Neural progenitor cell (in vitro differentiated cells): ENCODE measurements at regions not wholly inside any gene's neighbourhood (a gene's known extent, or its start where the extent isn't known, plus 50 kb on each side); places are given as distances from the start of the nearest gene placed in this dataset.

Experiments used
- DNase-seq: peaks from one replicate; pipeline ENCODE4 v3.0.0-alpha.2; 2016; ENCODE audit warnings: low spot score
- H2AFZ ChIP-seq: fragments of 200-600 bp; sonication (generic); replicated peaks from 2 replicates; pipeline ENCODE4 v1.6.1; 2016; ENCODE audit warnings: antibody characterized with exemption
- H3F3A ChIP-seq: fragments of 200-600 bp; sonication (generic); 2 replicates; pipeline ENCODE4 v1.6.1; 2016; ENCODE audit warnings: antibody characterized with exemption, low read depth
- H3K27ac ChIP-seq: fragments of 200-600 bp; sonication (generic); 2 replicates; pipeline ENCODE4 v1.5.1; 2016; ENCODE audit warnings: mild to moderate bottlenecking
- H3K27me3 ChIP-seq: fragments of 200-600 bp; sonication (generic); 2 replicates; pipeline ENCODE4 v1.6.1; 2016; ENCODE audit warnings: mild to moderate bottlenecking, moderate library complexity
- H3K36me3 ChIP-seq: fragments of 200-600 bp; sonication (generic); 2 replicates; pipeline ENCODE4 v1.5.1; 2016
- H3K4me1 ChIP-seq: fragments of 200-600 bp; sonication (generic); 2 replicates; pipeline ENCODE4 v1.6.1; 2016; ENCODE audit warnings: mixed run types
- H3K4me2 ChIP-seq: fragments of 200-600 bp; sonication (generic); 2 replicates; pipeline ENCODE4 v1.6.1; 2016
- H3K4me3 ChIP-seq: fragments of 200-600 bp; sonication (generic); 2 replicates; pipeline ENCODE4 v1.5.1; 2016
- H3K79me2 ChIP-seq: fragments of 200-600 bp; sonication (generic); 2 replicates; pipeline ENCODE4 v1.6.1; 2016; ENCODE audit warnings: low read depth
- H3K9ac ChIP-seq: fragments of 200-600 bp; sonication (generic); 2 replicates; pipeline ENCODE4 v1.6.1; 2016
- H3K9me3 ChIP-seq: fragments of 200-600 bp; sonication (generic); 2 replicates; pipeline ENCODE4 v1.5.1; 2016; ENCODE audit warnings: low read depth
- H4K20me1 ChIP-seq: fragments of 200-600 bp; sonication (generic); 2 replicates; pipeline ENCODE4 v1.6.1; 2016; ENCODE audit warnings: low read depth
- H3K27ac Mint-ChIP-seq: 3 replicates; pipeline ENCODE4 v1.8.0; 2021; ENCODE audit warnings: mixed read lengths
- H3K27me3 Mint-ChIP-seq: 2 replicates; pipeline ENCODE4 v1.8.0; 2022; ENCODE audit warnings: low read depth, mild to moderate bottlenecking, inconsistent platforms, moderate library complexity, mixed read lengths; ENCODE audit not compliant: insufficient read depth
- H3K36me3 Mint-ChIP-seq: 3 replicates; pipeline ENCODE4 v1.8.0; 2021; ENCODE audit warnings: mixed read lengths
- H3K4me1 Mint-ChIP-seq: 3 replicates; pipeline ENCODE4 v1.8.0; 2021; ENCODE audit warnings: mixed read lengths
- H3K4me3 Mint-ChIP-seq: 3 replicates; pipeline ENCODE4 v1.8.0; 2021; ENCODE audit warnings: mild to moderate bottlenecking, moderate library complexity, mixed read lengths
- H3K9me3 Mint-ChIP-seq: 3 replicates; pipeline ENCODE4 v1.8.0; 2020; ENCODE audit warnings: mixed read lengths
- EZH2 ChIP-seq: fragments of 200-600 bp; sonication (generic); IDR thresholded peaks from 2 replicates; pipeline ENCODE4 v1.6.1; 2017; ENCODE audit warnings: antibody characterized with exemption, mild to moderate bottlenecking, moderate library complexity
- EZH2phosphoT487 ChIP-seq: fragments of 200-600 bp; sonication (generic); IDR thresholded peaks from 2 replicates; pipeline ENCODE4 v1.6.1; 2017; ENCODE audit warnings: antibody characterized with exemption
- TF ChIP-seq, protein P1 (sequence below): fragments of 200-600 bp; sonication (generic); IDR thresholded peaks from 2 replicates; pipeline ENCODE4 v1.5.1; 2017; ENCODE audit warnings: antibody characterized with exemption, mild to moderate bottlenecking

- H3K27ac ChIP-seq: no peak overlapping the region
- Mint-ChIP-seq H3K4me1 (no peaks in the 10 kb centered on the region), H3K27me3 (no peaks in the 10 kb centered on the region), H3K4me3 (no peak overlapping the region), H3K36me3 (no peaks in the 10 kb centered on the region), H3K9me3 (no peaks in the 10 kb centered on the region), H3K27ac (no peak overlapping the region)
- no peaks in the 10 kb centered on the region for H3K79me2 ChIP-seq
- H3K36me3 ChIP-seq: no peaks in the 10 kb centered on the region
- no peak overlapping the region for H3K4me3 ChIP-seq
- H4K20me1 ChIP-seq: no peaks in the 10 kb centered on the region
- TF ChIP-seq EZH2phosphoT487 (no peak), EZH2 (no peak)
- TF ChIP-seq, protein P1, sequence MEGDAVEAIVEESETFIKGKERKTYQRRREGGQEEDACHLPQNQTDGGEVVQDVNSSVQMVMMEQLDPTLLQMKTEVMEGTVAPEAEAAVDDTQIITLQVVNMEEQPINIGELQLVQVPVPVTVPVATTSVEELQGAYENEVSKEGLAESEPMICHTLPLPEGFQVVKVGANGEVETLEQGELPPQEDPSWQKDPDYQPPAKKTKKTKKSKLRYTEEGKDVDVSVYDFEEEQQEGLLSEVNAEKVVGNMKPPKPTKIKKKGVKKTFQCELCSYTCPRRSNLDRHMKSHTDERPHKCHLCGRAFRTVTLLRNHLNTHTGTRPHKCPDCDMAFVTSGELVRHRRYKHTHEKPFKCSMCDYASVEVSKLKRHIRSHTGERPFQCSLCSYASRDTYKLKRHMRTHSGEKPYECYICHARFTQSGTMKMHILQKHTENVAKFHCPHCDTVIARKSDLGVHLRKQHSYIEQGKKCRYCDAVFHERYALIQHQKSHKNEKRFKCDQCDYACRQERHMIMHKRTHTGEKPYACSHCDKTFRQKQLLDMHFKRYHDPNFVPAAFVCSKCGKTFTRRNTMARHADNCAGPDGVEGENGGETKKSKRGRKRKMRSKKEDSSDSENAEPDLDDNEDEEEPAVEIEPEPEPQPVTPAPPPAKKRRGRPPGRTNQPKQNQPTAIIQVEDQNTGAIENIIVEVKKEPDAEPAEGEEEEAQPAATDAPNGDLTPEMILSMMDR: no peak
- no peak overlapping the region for H3K9ac ChIP-seq
- no peak for DNase-seq
- no peaks in the 10 kb centered on the region for H3K27me3 ChIP-seq
- no peaks in the 10 kb centered on the region for H3F3A ChIP-seq
- no peaks in the 10 kb centered on the region for H3K4me1 ChIP-seq
- no peaks in the 10 kb centered on the region for H3K9me3 ChIP-seq
- no peak overlapping the region for H3K4me2 ChIP-seq
- H2AFZ ChIP-seq: no peak overlapping the region
These were observed 1327.0 kb downstream of the BRINP3 start for GRCh38 chr1:189150624-189151023.

GRCh38 chr1:189151361-189151760 lies 1326.3 kb downstream of the BRINP3 start:
- Histone ChIP-seq H3K79me2 (no peaks in the 10 kb centered on the region), H3K4me3 (no peak overlapping the region), H4K20me1 (no peaks in the 10 kb centered on the region), H3K4me1 (no peaks in the 10 kb centered on the region), H3K9me3 (no peaks in the 10 kb centered on the region), H2AFZ (no peak overlapping the region), H3K27ac (no peak overlapping the region), H3K9ac (no peak overlapping the region), H3K4me2 (no peak overlapping the region), H3F3A (no peaks in the 10 kb centered on the region), H3K27me3 (no peaks in the 10 kb centered on the region), H3K36me3 (no peaks in the 10 kb centered on the region)
- DNase-seq: no peak
- H3K36me3 Mint-ChIP-seq: no peaks in the 10 kb centered on the region
- no peaks in the 10 kb centered on the region for H3K27me3 Mint-ChIP-seq
- no peaks in the 10 kb centered on the region for H3K4me1 Mint-ChIP-seq
- H3K27ac Mint-ChIP-seq: no peak overlapping the region
- TF ChIP-seq, protein P1: no peak
- no peak for TF ChIP-seq EZH2
- TF ChIP-seq EZH2phosphoT487: no peak
- H3K4me3 Mint-ChIP-seq: no peak overlapping the region
- no peaks in the 10 kb centered on the region for H3K9me3 Mint-ChIP-seq

DNA sequence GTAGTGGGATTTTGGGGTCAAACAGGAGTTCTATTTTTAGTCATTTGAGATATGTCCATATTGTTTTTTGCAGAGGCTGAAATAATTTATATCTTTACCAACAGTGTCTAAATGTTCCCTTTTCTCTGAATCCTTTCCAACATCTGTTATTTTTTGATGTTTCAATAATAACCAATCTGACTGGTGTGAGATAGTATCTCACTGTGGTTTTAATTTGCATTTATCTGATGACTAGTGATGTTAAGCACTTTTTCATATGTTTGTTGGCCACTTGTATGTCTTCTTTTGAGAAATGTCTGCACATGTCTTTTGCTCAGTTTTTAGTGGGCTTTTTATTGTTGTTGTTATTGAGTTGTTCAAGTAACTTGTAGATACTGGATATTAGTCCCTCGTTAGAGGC lies 1325.0 kb downstream of the BRINP3 start:
- H3K9me3 Mint-ChIP-seq: no peaks in the 10 kb centered on the region
- H3K4me3 Mint-ChIP-seq: no peak overlapping the region
- TF ChIP-seq EZH2phosphoT487 (no peak), EZH2 (no peak)
- TF ChIP-seq, protein P1: no peak
- no peak overlapping the region for H3K27ac Mint-ChIP-seq
- no peaks in the 10 kb centered on the region for H3K4me1 Mint-ChIP-seq
- Histone ChIP-seq H3K4me2 (no peak overlapping the region), H3K9me3 (no peaks in the 10 kb centered on the region), H4K20me1 (no peaks in the 10 kb centered on the region), H3K4me1 (no peaks in the 10 kb centered on the region), H3K9ac (no peak overlapping the region), H3K27me3 (no peaks in the 10 kb centered on the region), H2AFZ (no peak overlapping the region), H3F3A (no peaks in the 10 kb centered on the region), H3K79me2 (no peaks in the 10 kb centered on the region), H3K4me3 (no peak overlapping the region), H3K36me3 (no peaks in the 10 kb centered on the region), H3K27ac (no peak overlapping the region)
- no peaks in the 10 kb centered on the region for H3K27me3 Mint-ChIP-seq
- no peak for DNase-seq
- H3K36me3 Mint-ChIP-seq: no peaks in the 10 kb centered on the region

DNA sequence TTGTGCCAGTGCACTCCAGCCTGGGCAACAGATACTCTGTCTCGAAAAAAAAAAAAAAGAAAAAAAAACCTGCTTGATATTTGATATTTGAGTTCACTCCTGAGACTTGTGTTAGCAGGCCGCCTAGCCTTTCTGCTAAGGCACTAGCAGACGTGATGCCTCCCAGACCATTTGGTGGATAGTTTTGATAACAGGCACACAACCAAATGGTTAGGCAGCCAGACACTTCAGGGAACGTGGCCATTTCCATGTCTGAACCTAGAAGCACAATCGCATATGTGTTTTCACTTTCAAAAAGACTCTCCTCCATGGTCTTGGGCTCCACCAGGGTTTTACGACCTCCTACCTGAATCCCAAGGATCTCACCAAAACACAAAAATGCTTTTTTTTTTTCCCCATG lies 1319.5 kb downstream of the BRINP3 start:
- Histone ChIP-seq H3K79me2 (no peaks in the 10 kb centered on the region), H2AFZ (no peak overlapping the region), H3K9me3 (no peaks in the 10 kb centered on the region), H3F3A (no peaks in the 10 kb centered on the region), H3K4me3 (no peak overlapping the region), H3K4me2 (no peak overlapping the region), H3K4me1 (no peaks in the 10 kb centered on the region), H4K20me1 (no peaks in the 10 kb centered on the region), H3K27me3 (no peaks in the 10 kb centered on the region), H3K27ac (no peak overlapping the region), H3K9ac (no peak overlapping the region), H3K36me3 (no peaks in the 10 kb centered on the region)
- Mint-ChIP-seq H3K36me3 (no peaks in the 10 kb centered on the region), H3K9me3 (no peaks in the 10 kb centered on the region), H3K4me3 (no peak overlapping the region), H3K27me3 (no peaks in the 10 kb centered on the region), H3K27ac (no peak overlapping the region), H3K4me1 (no peaks in the 10 kb centered on the region)
- TF ChIP-seq EZH2phosphoT487 (no peak), EZH2 (no peak)
- TF ChIP-seq, protein P1: no peak
- DNase-seq: no peak
